KMS-11 (cell line): ENCODE measurements at regions not wholly inside any gene's neighbourhood (a gene's known extent, or its start where the extent isn't known, plus 50 kb on each side); places are given as distances from the start of the nearest gene placed in this dataset.

Experiments used
- H2AFZ ChIP-seq: fragments of 200-600 bp; sonication (generic); 2 replicates; pipeline ENCODE4 v1.6.1; 2016; ENCODE audit warnings: antibody characterized with exemption, mixed run types, low read depth
- H3K27ac ChIP-seq: fragments of 200-600 bp; sonication (generic); 2 replicates; pipeline ENCODE4 v1.6.1; 2016; ENCODE audit warnings: mild to moderate bottlenecking, mixed run types
- H3K27me3 ChIP-seq: fragments of 200-600 bp; sonication (generic); 2 replicates; pipeline ENCODE4 v1.6.1; 2017; ENCODE audit warnings: mild to moderate bottlenecking, low read depth, mixed run types, moderate library complexity; ENCODE audit not compliant: insufficient read depth
- H3K36me3 ChIP-seq: fragments of 200-600 bp; sonication (generic); 2 replicates; pipeline ENCODE4 v1.6.1; 2017; ENCODE audit warnings: mild to moderate bottlenecking, mixed run types; ENCODE audit not compliant: insufficient read depth
- H3K4me1 ChIP-seq: fragments of 200-600 bp; sonication (generic); 2 replicates; pipeline ENCODE4 v1.6.1; 2016; ENCODE audit warnings: mild to moderate bottlenecking, low read depth, mixed run types; ENCODE audit not compliant: poor library complexity, severe bottlenecking
- H3K4me2 ChIP-seq: fragments of 200-600 bp; sonication (generic); 2 replicates; pipeline ENCODE4 v1.7.0; 2016; ENCODE audit warnings: mild to moderate bottlenecking, mixed run types
- H3K4me3 ChIP-seq: fragments of 200-600 bp; sonication (generic); IDR thresholded peaks from 2 replicates; pipeline ENCODE4 v1.6.1; 2017; ENCODE audit warnings: low read depth, low read length, mixed read lengths; ENCODE audit not compliant: insufficient read depth
- H3K79me2 ChIP-seq: fragments of 200-600 bp; sonication (generic); 2 replicates; pipeline ENCODE4 v1.6.1; 2016; ENCODE audit warnings: low read depth, mixed run types; ENCODE audit not compliant: insufficient read depth
- H3K9ac ChIP-seq: fragments of 200-600 bp; sonication (generic); 2 replicates; pipeline ENCODE4 v1.6.1; 2016; ENCODE audit warnings: mild to moderate bottlenecking, mixed run types
- H4K20me1 ChIP-seq: fragments of 200-600 bp; sonication (generic); 2 replicates; pipeline ENCODE4 v1.6.1; 2016; ENCODE audit warnings: mild to moderate bottlenecking, mixed run types; ENCODE audit not compliant: insufficient read depth
- TF ChIP-seq, protein P1 (sequence below): fragments of 200-600 bp; sonication (generic); conservative IDR thresholded peaks from 2 replicates; pipeline ENCODE4 v1.6.1; 2017; ENCODE audit warnings: low read depth, mild to moderate bottlenecking, antibody characterized with exemption, low read length, moderate library complexity, mixed read lengths

DNA sequence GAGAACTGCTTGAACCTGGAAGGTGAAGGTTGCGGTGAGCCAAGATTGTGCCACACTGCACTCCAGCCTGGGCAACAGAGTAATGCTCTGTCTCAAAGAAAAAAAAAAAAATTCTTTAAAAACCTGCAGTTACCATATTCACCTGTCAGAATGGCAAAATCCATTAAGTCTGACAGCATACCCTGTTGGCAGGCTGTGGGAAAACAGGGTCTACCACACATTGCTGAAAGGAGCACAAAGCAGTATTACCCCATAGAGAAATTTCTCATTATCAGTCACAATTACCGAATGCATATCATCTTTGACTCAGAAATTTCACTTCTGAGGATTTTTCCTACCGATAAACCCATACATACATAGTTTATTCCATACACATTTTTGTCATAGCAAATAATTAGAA lies 264.1 kb upstream of the SLCO3A1 start:
- H3K4me3 ChIP-seq, result no peak overlapping the region
- no peaks in the 10 kb centered on the region for H3K27me3 ChIP-seq
- H3K4me2 ChIP-seq, result no peak overlapping the region
- H3K4me1 ChIP-seq, result peaks cover 19% of the 10 kb centered on the region
- no peak overlapping the region for H3K27ac ChIP-seq
- no peaks in the 10 kb centered on the region for H4K20me1 ChIP-seq
- no peaks in the 10 kb centered on the region for H3K79me2 ChIP-seq
- no peak overlapping the region for H2AFZ ChIP-seq
- H3K9ac ChIP-seq, result no peak overlapping the region
- no peaks in the 10 kb centered on the region for H3K36me3 ChIP-seq
- TF ChIP-seq, protein P1, sequence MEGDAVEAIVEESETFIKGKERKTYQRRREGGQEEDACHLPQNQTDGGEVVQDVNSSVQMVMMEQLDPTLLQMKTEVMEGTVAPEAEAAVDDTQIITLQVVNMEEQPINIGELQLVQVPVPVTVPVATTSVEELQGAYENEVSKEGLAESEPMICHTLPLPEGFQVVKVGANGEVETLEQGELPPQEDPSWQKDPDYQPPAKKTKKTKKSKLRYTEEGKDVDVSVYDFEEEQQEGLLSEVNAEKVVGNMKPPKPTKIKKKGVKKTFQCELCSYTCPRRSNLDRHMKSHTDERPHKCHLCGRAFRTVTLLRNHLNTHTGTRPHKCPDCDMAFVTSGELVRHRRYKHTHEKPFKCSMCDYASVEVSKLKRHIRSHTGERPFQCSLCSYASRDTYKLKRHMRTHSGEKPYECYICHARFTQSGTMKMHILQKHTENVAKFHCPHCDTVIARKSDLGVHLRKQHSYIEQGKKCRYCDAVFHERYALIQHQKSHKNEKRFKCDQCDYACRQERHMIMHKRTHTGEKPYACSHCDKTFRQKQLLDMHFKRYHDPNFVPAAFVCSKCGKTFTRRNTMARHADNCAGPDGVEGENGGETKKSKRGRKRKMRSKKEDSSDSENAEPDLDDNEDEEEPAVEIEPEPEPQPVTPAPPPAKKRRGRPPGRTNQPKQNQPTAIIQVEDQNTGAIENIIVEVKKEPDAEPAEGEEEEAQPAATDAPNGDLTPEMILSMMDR, result no peak

DNA sequence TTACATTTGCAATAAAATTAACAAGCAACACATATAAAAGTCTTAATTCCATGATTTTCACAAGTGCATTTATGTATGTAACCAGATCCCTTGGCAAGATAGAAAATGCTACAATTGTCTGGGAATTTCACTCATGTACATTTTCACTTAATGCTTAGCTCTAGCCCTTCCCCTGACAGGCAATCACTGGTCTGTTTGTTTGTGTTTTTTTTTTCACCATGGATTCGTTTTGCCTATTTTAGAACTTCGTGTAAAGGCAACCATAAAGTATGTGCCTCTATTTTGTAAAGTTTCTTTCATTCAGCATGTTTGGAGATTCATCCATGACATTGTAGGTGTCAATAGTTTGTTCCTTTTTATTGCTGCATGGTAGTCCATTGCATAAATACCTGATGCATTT lies 260.9 kb upstream of the SLCO3A1 start:
- Histone ChIP-seq H4K20me1 (no peaks in the 10 kb centered on the region), H3K4me1 (peaks cover 19% of the 10 kb centered on the region), H3K27ac (no peak overlapping the region), H3K79me2 (no peaks in the 10 kb centered on the region), H2AFZ (no peak overlapping the region), H3K36me3 (no peaks in the 10 kb centered on the region), H3K9ac (no peak overlapping the region), H3K4me3 (no peak overlapping the region), H3K27me3 (no peaks in the 10 kb centered on the region), H3K4me2 (0 out of 2 replicates have a peak overlapping the region, but pooled peaks have one; percentile 58)
- TF ChIP-seq, protein P1, result no peak

DNA sequence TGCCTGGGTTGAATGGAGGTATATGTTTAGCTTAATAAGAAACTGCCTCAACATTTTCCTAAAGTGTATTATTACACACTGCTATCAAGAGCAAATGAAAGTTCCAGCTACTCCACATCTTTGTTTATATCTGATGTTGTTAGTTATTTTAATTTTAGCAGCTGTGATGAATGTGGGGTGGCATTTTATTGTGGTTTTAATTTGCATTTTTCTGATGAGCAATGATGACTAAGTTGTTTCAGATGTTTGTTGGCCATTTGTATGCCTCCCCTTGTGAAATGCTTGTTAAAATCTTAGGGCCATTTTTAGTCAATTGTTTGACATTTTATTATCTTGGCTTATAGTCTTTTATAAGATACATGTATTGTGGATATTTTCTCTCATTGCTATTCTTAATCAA lies 260.4 kb upstream of the SLCO3A1 start:
- no peak overlapping the region for H3K9ac ChIP-seq
- no peak overlapping the region for H3K4me3 ChIP-seq

DNA sequence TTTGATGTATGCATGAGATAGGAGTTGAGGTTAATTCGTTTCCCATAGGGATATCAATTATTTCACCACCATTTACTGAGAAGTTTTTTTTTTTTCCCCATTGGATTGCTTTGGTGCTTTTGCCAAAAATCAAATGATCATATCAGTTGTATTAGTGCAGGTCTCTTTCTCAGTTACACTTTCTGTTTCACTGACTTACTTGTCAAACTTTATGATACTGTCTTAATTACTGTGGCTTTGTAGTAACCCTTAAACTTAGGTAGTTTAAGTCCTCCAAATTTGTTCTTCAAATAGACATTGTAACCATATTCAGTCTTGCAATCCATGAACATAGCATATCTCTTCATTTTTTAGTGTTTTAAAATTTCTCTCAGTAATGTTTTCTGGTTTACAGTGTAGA lies 259.9 kb upstream of the SLCO3A1 start:
- no peaks in the 10 kb centered on the region for H3K79me2 ChIP-seq
- H3K9ac ChIP-seq, result no peak overlapping the region
- H3K4me1 ChIP-seq, result peaks cover 19% of the 10 kb centered on the region
- H3K27me3 ChIP-seq, result no peaks in the 10 kb centered on the region
- no peaks in the 10 kb centered on the region for H3K36me3 ChIP-seq
- H3K4me3 ChIP-seq, result no peak overlapping the region
- peak overlapping the region; percentile 58 for H3K4me2 ChIP-seq
- H2AFZ ChIP-seq, result no peak overlapping the region
- no peaks in the 10 kb centered on the region for H4K20me1 ChIP-seq
- H3K27ac ChIP-seq, result no peak overlapping the region
- TF ChIP-seq, protein P1, result no peak

More for the DNA sequence above, 260.4 kb upstream of the SLCO3A1 start:
- Histone ChIP-seq H3K79me2 (no peaks in the 10 kb centered on the region), H3K4me2 (peak overlapping the region; percentile 58), H3K27me3 (no peaks in the 10 kb centered on the region), H3K36me3 (no peaks in the 10 kb centered on the region), H3K27ac (no peak overlapping the region), H2AFZ (no peak overlapping the region), H4K20me1 (no peaks in the 10 kb centered on the region), H3K4me1 (peaks cover 19% of the 10 kb centered on the region)
- TF ChIP-seq, protein P1, result no peak
